H1 (cell line): ENCODE measurements at regions not wholly inside any gene's neighbourhood (a gene's known extent, or its start where the extent isn't known, plus 50 kb on each side); places are given as distances from the start of the nearest gene placed in this dataset.

ENCODE experiments used
- CTCF ChIA-PET: fragments of 300-600 bp; sonication (Branson Sonifier 250); formaldehyde crosslinking; loops from one replicate; lab custom pipeline; 2021; ENCODE audit not compliant: partially characterized antibody; lab: Charles Lee
- POLR2A ChIA-PET: fragments of 300-600 bp; sonication (Branson Sonifier 250); formaldehyde crosslinking; loops from one replicate; lab custom pipeline; 2021; ENCODE audit warnings: inconsistent platforms; ENCODE audit not compliant: partially characterized antibody; lab: Charles Lee
- DNase-seq, 2 experiments: peaks; one replicate each; pipeline versions ENCODE4 v3.0.0 to v3.0.0-alpha.2; 2010 to 2022; ENCODE audit warnings: low spot score in 2 of 2, low read depth in 1 of 2, mixed read lengths in 1 of 2
- FAIRE-seq: peaks from 2 replicates; lab custom pipeline; 2011; peaks lifted over from hg19 to GRCh38; lab: Jason Lieb, UNC
- H2AFZ ChIP-seq: 2 replicates; pipeline ENCODE4 v1.8.1; 2012; ENCODE audit warnings: low read length, inconsistent platforms
- H2AK5ac ChIP-seq: 2 replicates; pipeline ENCODE4 v1.6.1; 2013; ENCODE audit warnings: low read depth, low read length
- H2BK120ac ChIP-seq: replicated peaks from 2 replicates; pipeline ENCODE3; 2013; ENCODE audit warnings: low read depth, low read length, inconsistent platforms
- H2BK12ac ChIP-seq: 2 replicates; pipeline ENCODE4 v1.6.1; 2013; ENCODE audit warnings: low read depth, low read length
- H2BK15ac ChIP-seq: 2 replicates; pipeline ENCODE4 v1.6.1; 2013; ENCODE audit warnings: low read length
- H2BK20ac ChIP-seq: 2 replicates; pipeline ENCODE4 v1.6.1; 2013; ENCODE audit warnings: low read length
- H2BK5ac ChIP-seq: 2 replicates; pipeline ENCODE4 v1.6.1; 2013; ENCODE audit warnings: low read depth, low read length
- H3K14ac ChIP-seq: 2 replicates; pipeline ENCODE4 v1.6.1; 2013; ENCODE audit warnings: inconsistent platforms; ENCODE audit not compliant: insufficient read length
- H3K18ac ChIP-seq: 2 replicates; pipeline ENCODE4 v1.6.1; 2013; ENCODE audit warnings: low read length; ENCODE audit errors: extremely low read depth
- H3K23ac ChIP-seq: 2 replicates; pipeline ENCODE4 v1.6.1; 2013; ENCODE audit warnings: inconsistent platforms; ENCODE audit not compliant: insufficient read length
- H3K23me2 ChIP-seq: 2 replicates; pipeline ENCODE4 v1.6.1; 2013; ENCODE audit warnings: low read depth, low read length
- H3K27ac ChIP-seq: 2 replicates; pipeline ENCODE4 v1.6.1; 2011; ENCODE audit warnings: low read depth, low read length, inconsistent platforms
- H3K27me3 ChIP-seq, 4 experiments: replicated peaks in 1 of 4; 1 replicate in 1 of 4; 2 replicates in 3 of 4; pipeline versions ENCODE4 v1.6.1 to v1.8.1; 2011 to 2013; ENCODE audit warnings: low read length in 3 of 4, mild to moderate bottlenecking in 3 of 4, inconsistent platforms in 2 of 4, mixed read lengths in 2 of 4, moderate library complexity in 1 of 4; ENCODE audit not compliant: control insufficient read depth in 3 of 4, insufficient read depth in 3 of 4; ENCODE audit errors: extremely low read depth in 1 of 4
- H3K36me3 ChIP-seq, 4 experiments: 2 replicates each; pipeline versions ENCODE4 v1.6.1 to v1.8.1; 2011 to 2013; ENCODE audit warnings: mild to moderate bottlenecking in 4 of 4, low read length in 3 of 4, moderate library complexity in 2 of 4, control low read depth in 1 of 4, inconsistent platforms in 1 of 4; ENCODE audit not compliant: insufficient read depth in 4 of 4, control insufficient read depth in 2 of 4
- H3K4ac ChIP-seq: replicated peaks from 2 replicates; pipeline ENCODE3; 2013; ENCODE audit warnings: low read length, low read depth, mixed read lengths, inconsistent platforms; ENCODE audit not compliant: insufficient read length
- H3K4me1 ChIP-seq, 4 experiments: replicated peaks in 1 of 4; 1 replicate in 1 of 4; 2 replicates in 3 of 4; pipeline versions ENCODE4 v1.6.1 to v1.8.1; 2011 to 2013; ENCODE audit warnings: low read length in 3 of 4, inconsistent platforms in 2 of 4, mixed read lengths in 1 of 4; ENCODE audit not compliant: insufficient read depth in 4 of 4, control insufficient read depth in 3 of 4
- H3K4me2 ChIP-seq, 2 experiments: 2 replicates each; pipeline versions ENCODE4 v1.6.1 to v1.8.1; 2011 to 2013; ENCODE audit warnings: low read depth in 2 of 2, low read length in 2 of 2, control low read depth in 1 of 2, inconsistent platforms in 1 of 2, mild to moderate bottlenecking in 1 of 2; ENCODE audit not compliant: insufficient read depth in 1 of 2
- H3K4me3 ChIP-seq, 4 experiments: fragments of 200-600, 300-600 bp in 1 of 4; sonication (generic), shearing (Covaris generic), sonication (Bioruptor Twin) in 1 of 4; 2 replicates each; pipeline versions ENCODE4 v1.5.1 to v1.8.1; 2011 to 2016; ENCODE audit warnings: low read length in 4 of 4, low read depth in 3 of 4, control low read depth in 2 of 4, inconsistent platforms in 2 of 4, mild to moderate bottlenecking in 2 of 4, mixed read lengths in 1 of 4, moderate library complexity in 1 of 4; ENCODE audit not compliant: insufficient read depth in 2 of 4; ENCODE audit errors: extremely low read depth in 1 of 4
- H3K56ac ChIP-seq: replicated peaks from 2 replicates; pipeline ENCODE3; 2013; ENCODE audit warnings: low read depth, mild to moderate bottlenecking, mixed read lengths, low read length, inconsistent platforms; ENCODE audit not compliant: insufficient read length
- H3K79me1 ChIP-seq: 2 replicates; pipeline ENCODE4 v1.6.1; 2013; ENCODE audit warnings: low read depth, low read length, control low read depth
- H3K79me2 ChIP-seq, 2 experiments: 2 replicates each; pipeline versions ENCODE4 v1.6.1 to v1.8.1; 2012 to 2013; ENCODE audit warnings: low read length in 2 of 2, mild to moderate bottlenecking in 2 of 2, inconsistent platforms in 1 of 2; ENCODE audit not compliant: insufficient read depth in 2 of 2, control insufficient read depth in 1 of 2
- H3K9ac ChIP-seq, 4 experiments: replicated peaks in 1 of 4; 1 replicate in 1 of 4; 2 replicates in 3 of 4; pipeline versions ENCODE4 v1.6.1 to v1.8.1; 2011 to 2013; ENCODE audit warnings: low read depth in 3 of 4, low read length in 3 of 4, control low read depth in 2 of 4, mild to moderate bottlenecking in 2 of 4, moderate library complexity in 2 of 4, inconsistent platforms in 1 of 4; ENCODE audit errors: extremely low read depth in 1 of 4
- H3K9me3 ChIP-seq, 2 experiments: 2 replicates each; pipeline versions ENCODE4 v1.6.1 to v1.8.1; 2012 to 2013; ENCODE audit warnings: mild to moderate bottlenecking in 2 of 2, moderate library complexity in 2 of 2, control low read depth in 1 of 2, inconsistent platforms in 1 of 2, low read depth in 1 of 2, low read length in 1 of 2, mixed read lengths in 1 of 2; ENCODE audit not compliant: insufficient read depth in 2 of 2
- H4K20me1 ChIP-seq, 2 experiments: replicated peaks in 1 of 2; 2 replicates each; pipeline versions ENCODE3 to v1.8.1; 2011 to 2013; ENCODE audit warnings: inconsistent platforms in 2 of 2, low read length in 2 of 2, mild to moderate bottlenecking in 1 of 2; ENCODE audit not compliant: insufficient read depth in 2 of 2, control insufficient read depth in 1 of 2
- H4K5ac ChIP-seq: 2 replicates; pipeline ENCODE4 v1.6.1; 2013; ENCODE audit warnings: low read length, low read depth, mixed read lengths, inconsistent platforms; ENCODE audit not compliant: insufficient read length
- H4K8ac ChIP-seq: 2 replicates; pipeline ENCODE4 v1.8.0; 2013; ENCODE audit warnings: mild to moderate bottlenecking, moderate library complexity, low read length, inconsistent platforms; ENCODE audit not compliant: insufficient read depth; ENCODE audit errors: extremely low read depth
- H4K91ac ChIP-seq: replicated peaks from 2 replicates; pipeline ENCODE3; 2013; ENCODE audit warnings: low read length, mixed read lengths, inconsistent platforms; ENCODE audit not compliant: insufficient read length
- ATF3 ChIP-seq: IDR thresholded peaks from 2 replicates; pipeline ENCODE4 v1.6.1; 2011; ENCODE audit warnings: low read depth, mild to moderate bottlenecking, low read length; ENCODE audit not compliant: insufficient read depth
- BCL11A ChIP-seq, 2 experiments: IDR thresholded peaks; one replicate each; pipeline ENCODE4 v1.6.1; 2011; ENCODE audit warnings: low read depth in 2 of 2, low read length in 2 of 2, mild to moderate bottlenecking in 2 of 2
- CBX8 ChIP-seq: fragments of 300-800, 300-1000 bp; sonication (generic); IDR thresholded peaks from 2 replicates; pipeline ENCODE4 v1.7.1; 2016; ENCODE audit warnings: low read depth, low read length, borderline replicate concordance
- GTF2F1 ChIP-seq: IDR thresholded peaks from 2 replicates; pipeline ENCODE4 v1.6.1; 2012; ENCODE audit warnings: low read depth, low read length, improper control_type of control experiment, borderline replicate concordance
- JUND ChIP-seq: IDR thresholded peaks from 2 replicates; pipeline ENCODE4 v1.6.1; 2011; ENCODE audit warnings: mild to moderate bottlenecking, improper control_type of control experiment, low read length
- KDM4A ChIP-seq: IDR thresholded peaks from one replicate; pipeline ENCODE4 v1.7.1; 2012; ENCODE audit warnings: low read depth, mild to moderate bottlenecking, moderate library complexity, low read length, inconsistent platforms; ENCODE audit not compliant: severe bottlenecking
- KDM5A ChIP-seq: fragments of 200-600 bp; IDR thresholded peaks from 2 replicates; pipeline ENCODE4 v1.7.1; 2012; ENCODE audit warnings: mild to moderate bottlenecking, low read length, inconsistent platforms, mixed read lengths
- MAFK ChIP-seq: IDR thresholded peaks from 2 replicates; pipeline ENCODE4 v1.6.1; 2012; ENCODE audit warnings: low read depth, mild to moderate bottlenecking, improper control_type of control experiment, low read length
- MAX ChIP-seq: IDR thresholded peaks from 2 replicates; pipeline ENCODE4 v1.6.1; 2012; ENCODE audit warnings: inconsistent platforms
- POLR2AphosphoS5 ChIP-seq: IDR thresholded peaks from 2 replicates; pipeline ENCODE4 v1.6.1; 2011; ENCODE audit warnings: low read depth, low read length
- RFX5 ChIP-seq: IDR thresholded peaks from 2 replicates; pipeline ENCODE4 v1.6.1; 2011; ENCODE audit warnings: low read depth, low read length, improper control_type of control experiment, borderline replicate concordance
- SAP30 ChIP-seq: fragments of 300-600 bp; sonication (generic); IDR thresholded peaks from 2 replicates; pipeline ENCODE4 v1.7.1; 2012; ENCODE audit warnings: low read length, moderate library complexity, mild to moderate bottlenecking, inconsistent platforms; ENCODE audit not compliant: insufficient read depth, insufficient replicate concordance
- ZNF274 ChIP-seq: IDR thresholded peaks from 2 replicates; pipeline ENCODE4 v1.7.0; 2012; ENCODE audit warnings: low read length, borderline replicate concordance; ENCODE audit errors: extremely low read depth
- WGBS, 2 experiments: shearing (Covaris generic) in 1 of 2; methylation state at CpG; one replicate each; pipeline versions ENCODE4 v1.1.6 to v1.1.7; 2013 to 2015; ENCODE audit warnings: low lambda C conversion rate in 2 of 2, mixed read lengths in 2 of 2, inconsistent platforms in 1 of 2, low coverage in 1 of 2, missing lambda C conversion rate in 1 of 2; ENCODE audit not compliant: insufficient replicate concordance in 2 of 2, insufficient coverage in 1 of 2, insufficient read length in 1 of 2; ENCODE audit errors: extremely low coverage in 1 of 2, missing lambda C conversion rate in 1 of 2; 5-methylcytosine and 5-hydroxymethylcytosine counted together

- WGBS, 2 experiments = 81% methylated on average over 1 of the region's 1 CpG; no CpG with 5 or more reads in 1 of the 2 experiments
Observed at GRCh38 chr1:38743184-38743583, 116.4 kb downstream of the RRAGC start.

More at GRCh38 chr1:38743184-38743583, 116.4 kb downstream of the RRAGC start:
- no peak overlapping the region for H4K5ac ChIP-seq
- H3K9me3 ChIP-seq = no peaks in the 10 kb centered on the region
- no peak overlapping the region for H2BK120ac ChIP-seq
- FAIRE-seq (no peak), DNase-seq (no peak)
- TF ChIP-seq GTF2F1 (no peak), MAX (no peak), CBX8 (no peak), ZNF274 (no peak), POLR2AphosphoS5 (no peak), KDM4A (no peak), RFX5 (no peak), MAFK (no peak), SAP30 (no peak), ATF3 (no peak), BCL11A (IDR thresholded peaks at IDR 0.05; ENCODE audit: low read depth in 2 of 2, low read length in 2 of 2) (no peak), KDM5A (no peak), JUND (no peak)
- no peak overlapping the region for H3K14ac ChIP-seq
- H3K23ac ChIP-seq = no peak overlapping the region
- H2BK5ac ChIP-seq = no peak overlapping the region
- POLR2A ChIA-PET = interaction anchor here (0.9 kb wide), 1 partner anchor 84 kb away, joined by 3 read pairs; no protein-coding TSS in a partner anchor
- H3K27me3 ChIP-seq = no peaks in the 10 kb centered on the region
- H3K36me3 ChIP-seq = no peaks in the 10 kb centered on the region
- no peak overlapping the region for H3K4ac ChIP-seq
- no peak overlapping the region for H4K8ac ChIP-seq
- no peaks in the 10 kb centered on the region for H4K20me1 ChIP-seq
- no peak overlapping the region for H3K4me2 ChIP-seq
- no peak overlapping the region for H2AFZ ChIP-seq
- CTCF ChIA-PET = no interaction called here
- H3K4me1 ChIP-seq = peaks cover 0 to 7% (median 3%) of the 10 kb centered on the region in 4 experiments; a peak in 4 of 7 replicates
- no peak overlapping the region for H3K56ac ChIP-seq
- H2BK20ac ChIP-seq = no peak overlapping the region
- no peaks in the 10 kb centered on the region; the same call in 1 of the 2 replicates for H3K23me2 ChIP-seq
- no peak overlapping the region for H2AK5ac ChIP-seq
- no peak overlapping the region for H3K18ac ChIP-seq
- H4K91ac ChIP-seq = no peak overlapping the region
- no peak overlapping the region for H2BK15ac ChIP-seq
- H3K79me1 ChIP-seq = no peaks in the 10 kb centered on the region
- no peak overlapping the region for H3K9ac ChIP-seq
- H3K79me2 ChIP-seq = no peaks in the 10 kb centered on the region
- no peak overlapping the region for H3K4me3 ChIP-seq
- no peak overlapping the region for H2BK12ac ChIP-seq
- no peak overlapping the region for H3K27ac ChIP-seq
